Panc1 (cell line): ENCODE measurements at regions not wholly inside any gene's neighbourhood (a gene's known extent, or its start where the extent isn't known, plus 50 kb on each side); places are given as distances from the start of the nearest gene placed in this dataset.

Source experiments
- ATAC-seq: fragments of 200-7000 bp; cut with Tn5 transposase; 2 replicates; pipeline ENCODE4 v1.9.1; 2020; ENCODE audit warnings: mild to moderate bottlenecking, moderate library complexity
- BruUV-seq: library from RNA; stranded (reverse); fragments of 400-500 nt; replicated peaks from 2 replicates; lab custom pipeline; 2021; lab: Mats Ljungman, UMichigan
- CTCF ChIA-PET: fragments of 300-600 bp; sonication (Branson Sonifier 250); formaldehyde crosslinking; loops from one replicate; lab custom pipeline; 2022; ENCODE audit warnings: antibody characterized with exemption; lab: Charles Lee
- POLR2A ChIA-PET: fragments of 300-600 bp; sonication (Branson Sonifier 250); formaldehyde crosslinking; loops from one replicate; lab custom pipeline; 2022; ENCODE audit warnings: antibody characterized with exemption; lab: Charles Lee
- DNase-seq: peaks from one replicate; pipeline ENCODE4 v3.0.0-alpha.2; 2010; ENCODE audit warnings: low read depth, low spot score
- H3K27ac ChIP-seq: 2 replicates; pipeline ENCODE4 v1.5.1; 2011; ENCODE audit warnings: mild to moderate bottlenecking, low read length, inconsistent platforms
- H3K27me3 ChIP-seq: fragments of 200-500 bp; sonication (Bioruptor generic); 2 replicates; pipeline ENCODE4 v1.6.0; 2014; ENCODE audit warnings: low read length, inconsistent platforms; ENCODE audit not compliant: control insufficient read depth, insufficient read depth
- H3K36me3 ChIP-seq: fragments of 200-500 bp; sonication (Bioruptor generic); 2 replicates; pipeline ENCODE4 v1.5.1; 2014; ENCODE audit warnings: inconsistent platforms, mild to moderate bottlenecking, low read length, moderate library complexity; ENCODE audit not compliant: control insufficient read depth, insufficient read depth
- H3K4me1 ChIP-seq: 2 replicates; pipeline ENCODE4 v1.5.1; 2011; ENCODE audit warnings: inconsistent platforms, mild to moderate bottlenecking, low read length, moderate library complexity; ENCODE audit not compliant: control insufficient read depth, insufficient read depth
- H3K4me3 ChIP-seq, 2 experiments: 2 replicates each; pipeline ENCODE4 v1.5.1; 2011 to 2012; ENCODE audit warnings: low read depth in 2 of 2, low read length in 2 of 2, mild to moderate bottlenecking in 2 of 2, inconsistent platforms in 1 of 2, moderate library complexity in 1 of 2
- H3K9me3 ChIP-seq: fragments of 200-500 bp; sonication (Bioruptor generic); 2 replicates; pipeline ENCODE4 v1.5.1; 2014; ENCODE audit warnings: low read depth, mild to moderate bottlenecking, inconsistent platforms, low read length, moderate library complexity; ENCODE audit not compliant: control insufficient read depth, insufficient read depth
- CTCF ChIP-seq: fragments of 450-650 bp; IDR thresholded peaks from 2 replicates; pipeline ENCODE4 v1.5.1; 2017; ENCODE audit warnings: mild to moderate bottlenecking
- POLR2AphosphoS5 ChIP-seq: IDR thresholded peaks from 2 replicates; pipeline ENCODE4 v1.6.1; 2012; ENCODE audit warnings: mild to moderate bottlenecking, low read depth, low read length, moderate library complexity
- REST ChIP-seq, 2 experiments: IDR thresholded peaks; 2 replicates each; pipeline ENCODE4 v1.6.1; 2011 to 2012; ENCODE audit warnings: low read depth in 2 of 2, control low read depth in 1 of 2, low read length in 1 of 2, mild to moderate bottlenecking in 1 of 2, moderate library complexity in 1 of 2; ENCODE audit not compliant: insufficient read depth in 1 of 2
- SIN3A ChIP-seq: IDR thresholded peaks from 2 replicates; pipeline ENCODE4 v1.6.1; 2012; ENCODE audit warnings: low read depth, mild to moderate bottlenecking, low read length, moderate library complexity, borderline replicate concordance; ENCODE audit not compliant: insufficient read depth
- TCF7L2 ChIP-seq: IDR thresholded peaks from 2 replicates; pipeline ENCODE4 v1.6.1; 2011; ENCODE audit warnings: mild to moderate bottlenecking, low read depth, low read length, inconsistent platforms
- in situ Hi-C: cut with HindIII; loops from 2 replicates; pipeline ENCODE4 v1.10.0; 2016; ENCODE audit warnings: low sequenced_read_pairs, low pct_unique_long_range_greater_than_20kb
- intact Hi-C: fragments of 100-400 bp; cut with micrococcal nuclease; formaldehyde crosslinking; loops from one replicate; pipeline ENCODE4 v1.10.0; 2022; ENCODE audit not compliant: unreplicated experiment

- intact Hi-C loops (no loop called here), in situ Hi-C loops (no loop called here)
- no peaks in the 10 kb centered on the region for H3K36me3 ChIP-seq
- TF ChIP-seq CTCF: no peak
- no peak for TF ChIP-seq REST (IDR thresholded peaks at IDR 0.05; ENCODE audit: insufficient read depth in 1 of 2, low read depth in 2 of 2, low read length in 1 of 2)
- ChIA-PET CTCF (no interaction called here), POLR2A (no interaction called here)
- H3K9me3 ChIP-seq: no peaks in the 10 kb centered on the region
- ATAC-seq (no peak), DNase-seq (no peak)
- peak overlapping the region; percentile 40; the same call in 1 of the 2 replicates for H3K27ac ChIP-seq
- no TSS peak for BruUV-seq
- H3K4me3 ChIP-seq: no peak overlapping the region
- H3K4me1 ChIP-seq: peaks cover 3% of the 10 kb centered on the region; the same call in 1 of the 2 replicates
- no peaks in the 10 kb centered on the region for H3K27me3 ChIP-seq
Measured at GRCh38 chr7:46146454-46147255, 225.6 kb upstream of the IGFBP3 start.

GRCh38 chr7:46145412-46145811 is 224.3 kb upstream of the IGFBP3 start:
- ATAC-seq (peak; percentile 96), DNase-seq (peak; percentile 47)
- BruUV-seq: no TSS peak
- intact Hi-C loops: no loop called here
- Histone ChIP-seq H3K36me3 (no peaks in the 10 kb centered on the region), H3K4me3 (no peak overlapping the region), H3K27ac (no peak overlapping the region), H3K27me3 (no peaks in the 10 kb centered on the region), H3K9me3 (no peaks in the 10 kb centered on the region), H3K4me1 (peaks cover 3% of the 10 kb centered on the region; the same call in 1 of the 2 replicates)
- in situ Hi-C loops: no loop called here
- ChIA-PET CTCF (no interaction called here), POLR2A (no interaction called here)
- TF ChIP-seq POLR2AphosphoS5: peak; percentile 42; the same call in 1 of the 2 replicates
- no peak for TF ChIP-seq REST (IDR thresholded peaks at IDR 0.05; ENCODE audit: insufficient read depth in 1 of 2, low read depth in 2 of 2, low read length in 1 of 2)
- no peak for TF ChIP-seq CTCF
- 0 out of 2 replicates have a peak, but pooled peaks have one; percentile 41 for TF ChIP-seq TCF7L2
- TF ChIP-seq SIN3A: no peak
